ENCODE measurements at regions not wholly inside any gene's neighbourhood (a gene's known extent, or its start where the extent isn't known, plus 50 kb on each side); places are given as distances from the start of the nearest gene placed in this dataset.

DNA sequence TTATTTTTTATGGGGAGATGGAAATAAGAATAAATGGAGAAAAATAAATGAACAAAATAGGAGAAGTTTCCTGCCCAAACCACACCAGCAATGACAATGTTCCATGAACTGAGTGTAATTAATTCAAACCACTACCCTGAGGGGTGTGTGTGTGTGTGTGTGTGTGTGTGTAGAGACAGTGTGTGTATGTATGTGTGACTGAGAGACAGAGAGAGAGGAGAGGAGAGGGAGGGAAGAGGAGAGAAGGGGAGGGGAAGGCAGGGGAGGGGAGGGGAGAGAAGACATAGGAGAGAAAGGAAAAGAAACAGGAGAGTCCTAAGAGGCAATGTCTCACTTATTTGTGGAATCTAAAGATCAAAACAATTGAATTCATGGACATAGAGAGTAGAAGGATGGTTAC, 65.0 kb upstream of the POU2AF1 start:
- Histone ChIP-seq H3K36me3 (no peaks in the 10 kb centered on the region), H3K9me3 (no peaks in the 10 kb centered on the region), H3K27me3 (no peaks in the 10 kb centered on the region), H3K4me1 (ENCODE audit: insufficient read depth) (no peaks in the 10 kb centered on the region), H3K4me3 (no peak overlapping the region), H3K27ac (no peak overlapping the region)
- DNase-seq: no peak
- TF ChIP-seq POLR2A (IDR thresholded peaks at IDR 0.05): no peak
- TF ChIP-seq EP300 (IDR thresholded peaks at IDR 0.05): no peak
- TF ChIP-seq, protein P1, sequence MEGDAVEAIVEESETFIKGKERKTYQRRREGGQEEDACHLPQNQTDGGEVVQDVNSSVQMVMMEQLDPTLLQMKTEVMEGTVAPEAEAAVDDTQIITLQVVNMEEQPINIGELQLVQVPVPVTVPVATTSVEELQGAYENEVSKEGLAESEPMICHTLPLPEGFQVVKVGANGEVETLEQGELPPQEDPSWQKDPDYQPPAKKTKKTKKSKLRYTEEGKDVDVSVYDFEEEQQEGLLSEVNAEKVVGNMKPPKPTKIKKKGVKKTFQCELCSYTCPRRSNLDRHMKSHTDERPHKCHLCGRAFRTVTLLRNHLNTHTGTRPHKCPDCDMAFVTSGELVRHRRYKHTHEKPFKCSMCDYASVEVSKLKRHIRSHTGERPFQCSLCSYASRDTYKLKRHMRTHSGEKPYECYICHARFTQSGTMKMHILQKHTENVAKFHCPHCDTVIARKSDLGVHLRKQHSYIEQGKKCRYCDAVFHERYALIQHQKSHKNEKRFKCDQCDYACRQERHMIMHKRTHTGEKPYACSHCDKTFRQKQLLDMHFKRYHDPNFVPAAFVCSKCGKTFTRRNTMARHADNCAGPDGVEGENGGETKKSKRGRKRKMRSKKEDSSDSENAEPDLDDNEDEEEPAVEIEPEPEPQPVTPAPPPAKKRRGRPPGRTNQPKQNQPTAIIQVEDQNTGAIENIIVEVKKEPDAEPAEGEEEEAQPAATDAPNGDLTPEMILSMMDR (IDR thresholded peaks at IDR 0.05): no peak
- intact Hi-C loops (cut with DNase I): no loop called here

DNA sequence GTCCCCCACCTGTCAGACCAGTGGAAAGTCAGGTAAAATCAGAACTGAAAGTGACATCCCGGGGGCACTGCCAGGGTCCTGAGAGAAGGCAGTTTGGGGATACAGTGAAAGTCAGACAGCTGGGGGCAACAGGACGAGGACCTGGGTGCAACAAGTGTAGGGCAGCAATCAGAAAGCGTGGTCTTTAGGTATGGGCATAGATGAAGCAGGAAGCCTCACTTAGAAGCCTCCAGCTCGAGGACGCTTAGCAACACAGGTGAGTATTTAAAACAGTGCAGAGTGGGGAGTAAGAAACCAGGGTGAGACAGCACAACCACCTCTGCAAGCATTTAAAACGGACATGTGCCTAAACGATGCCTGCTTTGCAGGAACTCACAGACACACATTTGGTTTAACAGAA, 64.6 kb upstream of the POU2AF1 start:
- no peak for TF ChIP-seq POLR2A (IDR thresholded peaks at IDR 0.05)
- TF ChIP-seq EP300 (IDR thresholded peaks at IDR 0.05): no peak
- TF ChIP-seq, protein P1 (IDR thresholded peaks at IDR 0.05): no peak
- Histone ChIP-seq H3K4me1 (ENCODE audit: insufficient read depth) (no peaks in the 10 kb centered on the region), H3K36me3 (no peaks in the 10 kb centered on the region), H3K9me3 (no peaks in the 10 kb centered on the region), H3K4me3 (no peak overlapping the region), H3K27ac (no peak overlapping the region), H3K27me3 (no peaks in the 10 kb centered on the region)
- DNase-seq: no peak
- intact Hi-C loops (cut with DNase I): no loop called here
- 79 to 85% (median 83%) methylated on average over 7 of the region's 7 CpGs for WGBS, 3 donors

DNA sequence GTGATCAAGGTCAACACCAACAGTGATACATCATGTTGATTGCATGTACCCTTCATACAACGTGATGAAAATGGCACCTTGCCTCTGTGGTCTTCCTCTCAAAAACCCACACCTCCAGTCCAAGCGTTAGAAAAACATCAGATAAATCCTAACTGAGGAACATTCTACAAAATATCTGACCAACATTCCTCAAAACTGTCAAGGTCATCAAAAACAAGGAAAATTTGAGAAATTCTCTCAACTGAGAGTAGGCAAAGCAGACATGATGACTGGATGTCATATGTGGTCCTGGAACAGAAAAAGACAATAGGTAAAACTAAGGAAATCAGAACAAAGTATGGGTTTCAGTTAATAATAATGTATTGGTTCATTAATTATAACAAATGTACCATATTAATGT, 64.0 kb upstream of the POU2AF1 start:
- Histone ChIP-seq H3K27ac (no peak overlapping the region), H3K9me3 (no peaks in the 10 kb centered on the region), H3K27me3 (no peaks in the 10 kb centered on the region), H3K4me3 (no peak overlapping the region), H3K4me1 (ENCODE audit: insufficient read depth) (no peaks in the 10 kb centered on the region), H3K36me3 (no peaks in the 10 kb centered on the region)
- intact Hi-C loops (cut with DNase I): no loop called here
- 62 to 78% (median 69%) methylated on average over 2 of the region's 2 CpGs for WGBS, 3 donors
- TF ChIP-seq EP300 (IDR thresholded peaks at IDR 0.05): no peak
- TF ChIP-seq, protein P1 (IDR thresholded peaks at IDR 0.05): no peak
- TF ChIP-seq POLR2A (IDR thresholded peaks at IDR 0.05): no peak
- DNase-seq: no peak

DNA sequence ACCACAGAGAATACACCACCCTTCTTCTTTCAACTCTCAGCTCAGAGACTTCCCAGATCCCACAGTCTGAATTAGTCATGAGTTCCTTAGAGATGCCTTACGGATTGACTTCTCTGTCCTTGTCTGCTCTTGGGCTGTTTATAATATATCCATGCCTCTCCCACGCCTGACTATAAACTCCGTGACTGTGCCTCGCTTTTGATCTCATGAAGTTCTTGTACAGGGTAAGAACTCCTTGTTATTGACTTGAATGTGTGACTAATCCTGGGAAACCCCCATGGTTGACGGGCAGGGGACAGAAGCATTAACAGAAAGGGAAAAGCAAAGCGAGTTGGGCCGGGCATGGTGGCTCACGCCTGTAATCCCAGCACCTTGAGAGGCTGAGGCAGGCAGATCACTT, 62.4 kb upstream of the POU2AF1 start:
- Histone ChIP-seq H3K27ac (no peak overlapping the region), H3K4me3 (no peak overlapping the region), H3K9me3 (no peaks in the 10 kb centered on the region), H3K27me3 (no peaks in the 10 kb centered on the region), H3K36me3 (no peaks in the 10 kb centered on the region), H3K4me1 (ENCODE audit: insufficient read depth) (no peaks in the 10 kb centered on the region)
- intact Hi-C loops (cut with DNase I): no loop called here
- no peak for DNase-seq
- TF ChIP-seq EP300 (IDR thresholded peaks at IDR 0.05) (no peak), POLR2A (IDR thresholded peaks at IDR 0.05) (no peak)
- TF ChIP-seq, protein P1 (IDR thresholded peaks at IDR 0.05): no peak
- WGBS, 3 donors: 52 to 62% (median 53%) methylated on average over 8 of the region's 8 CpGs
